ENCODE measurements at regions not wholly inside any gene's neighbourhood (a gene's known extent, or its start where the extent isn't known, plus 50 kb on each side); places are given as distances from the start of the nearest gene placed in this dataset.

- TF ChIP-seq, protein P1, sequence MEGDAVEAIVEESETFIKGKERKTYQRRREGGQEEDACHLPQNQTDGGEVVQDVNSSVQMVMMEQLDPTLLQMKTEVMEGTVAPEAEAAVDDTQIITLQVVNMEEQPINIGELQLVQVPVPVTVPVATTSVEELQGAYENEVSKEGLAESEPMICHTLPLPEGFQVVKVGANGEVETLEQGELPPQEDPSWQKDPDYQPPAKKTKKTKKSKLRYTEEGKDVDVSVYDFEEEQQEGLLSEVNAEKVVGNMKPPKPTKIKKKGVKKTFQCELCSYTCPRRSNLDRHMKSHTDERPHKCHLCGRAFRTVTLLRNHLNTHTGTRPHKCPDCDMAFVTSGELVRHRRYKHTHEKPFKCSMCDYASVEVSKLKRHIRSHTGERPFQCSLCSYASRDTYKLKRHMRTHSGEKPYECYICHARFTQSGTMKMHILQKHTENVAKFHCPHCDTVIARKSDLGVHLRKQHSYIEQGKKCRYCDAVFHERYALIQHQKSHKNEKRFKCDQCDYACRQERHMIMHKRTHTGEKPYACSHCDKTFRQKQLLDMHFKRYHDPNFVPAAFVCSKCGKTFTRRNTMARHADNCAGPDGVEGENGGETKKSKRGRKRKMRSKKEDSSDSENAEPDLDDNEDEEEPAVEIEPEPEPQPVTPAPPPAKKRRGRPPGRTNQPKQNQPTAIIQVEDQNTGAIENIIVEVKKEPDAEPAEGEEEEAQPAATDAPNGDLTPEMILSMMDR (IDR thresholded peaks at IDR 0.05): no peak
- TF ChIP-seq EP300 (IDR thresholded peaks at IDR 0.05) (no peak), POLR2A (IDR thresholded peaks at IDR 0.05) (no peak)
- no peak for DNase-seq (ENCODE audit: low spot score in 2 of 2)
- Histone ChIP-seq H3K36me3 (no peaks in the 10 kb centered on the region), H3K4me3 (no peak overlapping the region), H3K4me1 (peaks cover 0 to 9% (median 0%) of the 10 kb centered on the region in 4 donors), H3K27ac (no peak overlapping the region), H3K27me3 (no peaks in the 10 kb centered on the region), H3K9me3 (no peaks in the 10 kb centered on the region)
- 65 to 79% methylated on average over 4 of the region's 4 CpGs for WGBS, 2 donors
Measured at GRCh38 chr19:30883071-30883470, 466.2 kb downstream of the TSHZ3 start.

- DNase-seq (ENCODE audit: low spot score in 2 of 2): no peak
- TF ChIP-seq EP300 (IDR thresholded peaks at IDR 0.05) (no peak), POLR2A (IDR thresholded peaks at IDR 0.05) (no peak)
- TF ChIP-seq, protein P1 (IDR thresholded peaks at IDR 0.05): no peak
- 70 to 73% methylated on average over 7 of the region's 7 CpGs for WGBS, 2 donors
- H3K27me3 ChIP-seq: no peaks in the 10 kb centered on the region
- no peak overlapping the region for H3K27ac ChIP-seq
- H3K4me3 ChIP-seq: no peak overlapping the region
- peaks cover 0 to 9% (median 0%) of the 10 kb centered on the region in 4 donors for H3K4me1 ChIP-seq
- no peaks in the 10 kb centered on the region for H3K9me3 ChIP-seq
- no peaks in the 10 kb centered on the region for H3K36me3 ChIP-seq
Measured at GRCh38 chr19:30882411-30883005, 466.7 kb downstream of the TSHZ3 start.

DNA sequence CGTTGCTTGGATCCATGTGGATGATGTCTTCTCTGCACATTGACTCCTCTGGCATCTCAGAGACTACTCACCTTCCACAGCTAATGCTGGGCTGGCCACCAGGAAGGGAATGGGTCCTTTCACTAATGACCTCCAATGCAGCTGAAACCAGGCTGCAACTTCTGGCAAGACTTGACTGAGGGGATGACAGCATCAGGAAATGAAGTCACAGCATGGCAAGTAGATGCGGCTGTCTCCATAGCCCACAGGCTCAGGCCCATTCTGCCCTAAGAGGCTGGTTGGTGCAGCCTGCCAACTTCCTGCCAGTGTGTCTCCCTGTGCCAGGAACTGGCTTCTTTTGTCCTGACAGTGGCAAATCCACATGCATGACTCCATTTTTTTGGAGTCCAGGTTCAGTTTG lies 467.3 kb downstream of the TSHZ3 start:
- Histone ChIP-seq H3K27me3 (no peaks in the 10 kb centered on the region), H3K9me3 (no peaks in the 10 kb centered on the region), H3K4me3 (no peak overlapping the region), H3K36me3 (no peaks in the 10 kb centered on the region), H3K4me1 (peaks cover 0 to 9% (median 0%) of the 10 kb centered on the region in 4 donors), H3K27ac (no peak overlapping the region)
- 75 to 81% methylated on average over 2 of the region's 2 CpGs for WGBS, 2 donors
- TF ChIP-seq POLR2A (IDR thresholded peaks at IDR 0.05): no peak
- TF ChIP-seq, protein P1 (IDR thresholded peaks at IDR 0.05): no peak
- no peak for TF ChIP-seq EP300 (IDR thresholded peaks at IDR 0.05)
- no peak for DNase-seq (ENCODE audit: low spot score in 2 of 2)

DNA sequence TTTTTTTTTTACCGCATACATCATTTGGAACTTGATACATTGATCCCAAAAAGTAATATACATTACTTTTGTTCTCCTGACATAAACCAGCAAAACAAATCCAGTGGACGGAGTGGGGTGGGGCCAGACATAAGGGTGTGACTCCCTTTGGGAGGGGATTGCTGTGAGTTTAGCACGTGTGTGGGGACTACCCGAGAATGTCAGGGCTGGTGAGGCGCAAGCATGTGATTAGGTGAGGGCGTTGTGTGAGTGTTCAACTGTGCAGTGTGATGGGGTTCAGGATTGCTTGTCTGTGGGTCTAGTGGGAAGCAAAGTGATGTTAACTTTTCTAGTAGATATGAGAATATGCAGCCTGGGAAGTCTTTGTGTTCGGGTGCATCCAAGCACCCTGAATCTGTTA lies 468.0 kb downstream of the TSHZ3 start:
- DNase-seq (ENCODE audit: low spot score in 2 of 2): no peak
- peaks cover 0 to 9% (median 0%) of the 10 kb centered on the region in 4 donors for H3K4me1 ChIP-seq
- no peak overlapping the region for H3K27ac ChIP-seq
- TF ChIP-seq, protein P1 (IDR thresholded peaks at IDR 0.05): no peak
- TF ChIP-seq POLR2A (IDR thresholded peaks at IDR 0.05): no peak
- no peak for TF ChIP-seq EP300 (IDR thresholded peaks at IDR 0.05)
- WGBS, 2 donors: 67 to 70% methylated on average over 7 of the region's 7 CpGs
- no peak overlapping the region for H3K4me3 ChIP-seq
- no peaks in the 10 kb centered on the region for H3K9me3 ChIP-seq
- no peaks in the 10 kb centered on the region for H3K36me3 ChIP-seq
- H3K27me3 ChIP-seq: no peaks in the 10 kb centered on the region

GRCh38 chr19:30880551-30880950 lies 468.7 kb downstream of the TSHZ3 start:
- Histone ChIP-seq H3K9me3 (no peaks in the 10 kb centered on the region), H3K27ac (no peak overlapping the region), H3K27me3 (no peaks in the 10 kb centered on the region), H3K4me1 (peaks cover 0 to 9% (median 0%) of the 10 kb centered on the region in 4 donors), H3K4me3 (no peak overlapping the region), H3K36me3 (no peaks in the 10 kb centered on the region)
- WGBS, 2 donors: 47 to 53% methylated on average over 4 of the region's 4 CpGs
- no peak for DNase-seq (ENCODE audit: low spot score in 2 of 2)
- TF ChIP-seq, protein P1 (IDR thresholded peaks at IDR 0.05): no peak
- TF ChIP-seq EP300 (IDR thresholded peaks at IDR 0.05) (no peak), POLR2A (IDR thresholded peaks at IDR 0.05) (no peak)

Data from tibial nerve (tissue), 4 donors.